ENCODE measurements at regions not wholly inside any gene's neighbourhood (a gene's known extent, or its start where the extent isn't known, plus 50 kb on each side); places are given as distances from the start of the nearest gene placed in this dataset.

- Histone ChIP-seq H3K4me2 (ENCODE audit: low read length, poor library complexity, severe bottlenecking) (no peak overlapping the region), H2BK15ac (ENCODE audit: low read depth, poor library complexity, severe bottlenecking) (no peak overlapping the region), H2BK5ac (ENCODE audit: low read depth, low read length, poor library complexity, severe bottlenecking) (no peak overlapping the region), H3K27me3 (ENCODE audit: control insufficient read depth in 1 of 2, insufficient read depth in 1 of 2, low read length in 2 of 2) (no peaks in the 10 kb centered on the region), H3K9me3 (ENCODE audit: control insufficient read depth, low read length) (peaks cover 24% of the 10 kb centered on the region), H3K14ac (ENCODE audit: low read length in 2 of 2) (no peak overlapping the region), H3K23ac (ENCODE audit: low read length in 2 of 2) (no peak overlapping the region), H4K91ac (ENCODE audit: low read length) (no peak overlapping the region), H4K8ac (ENCODE audit: low read length) (no peak overlapping the region), H3K4me3 (ENCODE audit: insufficient read depth in 1 of 2, low read depth in 1 of 2, low read length in 2 of 2) (no peak overlapping the region), H3K79me1 (replicated peaks; ENCODE audit: low read length, poor library complexity, severe bottlenecking) (no peaks in the 10 kb centered on the region), H3K27ac (ENCODE audit: low read length, poor library complexity, severe bottlenecking) (no peak overlapping the region), H2AK5ac (ENCODE audit: low read length, severe bottlenecking) (no peak overlapping the region), H3K4me1 (ENCODE audit: control insufficient read depth, insufficient read depth, low read depth, low read length) (no peaks in the 10 kb centered on the region), H3K18ac (ENCODE audit: low read depth in 1 of 2, low read length in 2 of 2) (no peak overlapping the region), H2AFZ (ENCODE audit: low read depth, low read length) (no peak overlapping the region), H3K4ac (ENCODE audit: low read depth in 1 of 2, low read length in 2 of 2) (no peak overlapping the region), H2BK120ac (ENCODE audit: low read depth, low read length) (no peak overlapping the region), H3K36me3 (ENCODE audit: control insufficient read depth in 1 of 2, insufficient read depth in 2 of 2, low read depth in 1 of 2, low read length in 2 of 2) (no peaks in the 10 kb centered on the region), H2BK12ac (ENCODE audit: low read length in 2 of 2) (no peak overlapping the region), H3K9ac (ENCODE audit: low read length) (no peak overlapping the region)
- DNase-seq: no peak
- WGBS: no CpG with 5 or more reads among the region's 1 CpG
Measured at GRCh38 chr13:53683146-53683545, 654.5 kb downstream of the OLFM4 start.

GRCh38 chr13:53683608-53684007, 655.0 kb downstream of the OLFM4 start:
- H3K4me3 ChIP-seq (ENCODE audit: insufficient read depth in 1 of 2, low read depth in 1 of 2, low read length in 2 of 2): no peak overlapping the region
- peaks cover 24% of the 10 kb centered on the region for H3K9me3 ChIP-seq (ENCODE audit: control insufficient read depth, low read length)
- no peaks in the 10 kb centered on the region for H3K4me1 ChIP-seq (ENCODE audit: control insufficient read depth, insufficient read depth, low read depth, low read length)
- no peak overlapping the region for H3K14ac ChIP-seq (ENCODE audit: low read length in 2 of 2)
- no peak overlapping the region for H3K27ac ChIP-seq (ENCODE audit: low read length, poor library complexity, severe bottlenecking)
- H2AFZ ChIP-seq (ENCODE audit: low read depth, low read length): no peak overlapping the region
- H4K8ac ChIP-seq (ENCODE audit: low read length): no peak overlapping the region
- H3K18ac ChIP-seq (ENCODE audit: low read depth in 1 of 2, low read length in 2 of 2): no peak overlapping the region
- no peaks in the 10 kb centered on the region for H3K36me3 ChIP-seq (ENCODE audit: control insufficient read depth in 1 of 2, insufficient read depth in 2 of 2, low read depth in 1 of 2, low read length in 2 of 2)
- no CpG with 5 or more reads among the region's 2 CpGs for WGBS
- no peak overlapping the region for H4K91ac ChIP-seq (ENCODE audit: low read length)
- H3K4me2 ChIP-seq (ENCODE audit: low read length, poor library complexity, severe bottlenecking): no peak overlapping the region
- no peak overlapping the region for H2BK5ac ChIP-seq (ENCODE audit: low read depth, low read length, poor library complexity, severe bottlenecking)
- no peak overlapping the region for H3K9ac ChIP-seq (ENCODE audit: low read length)
- H3K23ac ChIP-seq (ENCODE audit: low read length in 2 of 2): no peak overlapping the region
- no peaks in the 10 kb centered on the region for H3K79me1 ChIP-seq (replicated peaks; ENCODE audit: low read length, poor library complexity, severe bottlenecking)
- no peaks in the 10 kb centered on the region for H3K27me3 ChIP-seq (ENCODE audit: control insufficient read depth in 1 of 2, insufficient read depth in 1 of 2, low read length in 2 of 2)
- no peak overlapping the region for H2BK15ac ChIP-seq (ENCODE audit: low read depth, poor library complexity, severe bottlenecking)
- H2BK120ac ChIP-seq (ENCODE audit: low read depth, low read length): no peak overlapping the region
- H2AK5ac ChIP-seq (ENCODE audit: low read length, severe bottlenecking): no peak overlapping the region
- H2BK12ac ChIP-seq (ENCODE audit: low read length in 2 of 2): no peak overlapping the region
- H3K4ac ChIP-seq (ENCODE audit: low read depth in 1 of 2, low read length in 2 of 2): no peak overlapping the region
- no peak for DNase-seq

- Histone ChIP-seq H4K91ac (ENCODE audit: low read length) (no peak overlapping the region), H2BK120ac (ENCODE audit: low read depth, low read length) (no peak overlapping the region), H2BK15ac (ENCODE audit: low read depth, poor library complexity, severe bottlenecking) (no peak overlapping the region), H2AK5ac (ENCODE audit: low read length, severe bottlenecking) (no peak overlapping the region), H3K4me2 (ENCODE audit: low read length, poor library complexity, severe bottlenecking) (no peak overlapping the region), H3K27me3 (ENCODE audit: control insufficient read depth in 1 of 2, insufficient read depth in 1 of 2, low read length in 2 of 2) (no peaks in the 10 kb centered on the region), H3K23ac (ENCODE audit: low read length in 2 of 2) (no peak overlapping the region), H2BK12ac (ENCODE audit: low read length in 2 of 2) (no peak overlapping the region), H3K18ac (ENCODE audit: low read depth in 1 of 2, low read length in 2 of 2) (no peak overlapping the region), H2BK5ac (ENCODE audit: low read depth, low read length, poor library complexity, severe bottlenecking) (no peak overlapping the region), H3K27ac (ENCODE audit: low read length, poor library complexity, severe bottlenecking) (no peak overlapping the region), H3K36me3 (ENCODE audit: control insufficient read depth in 1 of 2, insufficient read depth in 2 of 2, low read depth in 1 of 2, low read length in 2 of 2) (no peaks in the 10 kb centered on the region), H3K79me1 (replicated peaks; ENCODE audit: low read length, poor library complexity, severe bottlenecking) (no peaks in the 10 kb centered on the region), H3K9me3 (ENCODE audit: control insufficient read depth, low read length) (peaks cover 4% of the 10 kb centered on the region), H2AFZ (ENCODE audit: low read depth, low read length) (no peak overlapping the region), H3K4me1 (ENCODE audit: control insufficient read depth, insufficient read depth, low read depth, low read length) (no peaks in the 10 kb centered on the region), H3K9ac (ENCODE audit: low read length) (no peak overlapping the region), H3K14ac (ENCODE audit: low read length in 2 of 2) (no peak overlapping the region), H4K8ac (ENCODE audit: low read length) (no peak overlapping the region), H3K4ac (ENCODE audit: low read depth in 1 of 2, low read length in 2 of 2) (no peak overlapping the region), H3K4me3 (ENCODE audit: insufficient read depth in 1 of 2, low read depth in 1 of 2, low read length in 2 of 2) (no peak overlapping the region)
- WGBS: no CpG with 5 or more reads among the region's 2 CpGs
- no peak for DNase-seq
Measured at GRCh38 chr13:53691417-53691816, 662.8 kb downstream of the OLFM4 start.

GRCh38 chr13:53694814-53695532, 666.4 kb downstream of the OLFM4 start:
- H3K79me1 ChIP-seq (replicated peaks; ENCODE audit: low read length, poor library complexity, severe bottlenecking): no peaks in the 10 kb centered on the region

More at GRCh38 chr13:53694814-53695532, 666.4 kb downstream of the OLFM4 start:
- no peak overlapping the region for H4K91ac ChIP-seq (ENCODE audit: low read length)
- no peak overlapping the region for H2BK15ac ChIP-seq (ENCODE audit: low read depth, poor library complexity, severe bottlenecking)
- DNase-seq: no peak
- H3K36me3 ChIP-seq (ENCODE audit: control insufficient read depth in 1 of 2, insufficient read depth in 2 of 2, low read depth in 1 of 2, low read length in 2 of 2): no peaks in the 10 kb centered on the region
- 65% methylated on average over 2 of the region's 2 CpGs for WGBS
- no peak overlapping the region for H2AK5ac ChIP-seq (ENCODE audit: low read length, severe bottlenecking)
- no peaks in the 10 kb centered on the region for H3K27me3 ChIP-seq (ENCODE audit: control insufficient read depth in 1 of 2, insufficient read depth in 1 of 2, low read length in 2 of 2)
- no peak overlapping the region for H3K27ac ChIP-seq (ENCODE audit: low read length, poor library complexity, severe bottlenecking)
- H3K9ac ChIP-seq (ENCODE audit: low read length): no peak overlapping the region
- no peak overlapping the region for H3K4ac ChIP-seq (ENCODE audit: low read depth in 1 of 2, low read length in 2 of 2)
- no peak overlapping the region for H3K4me3 ChIP-seq (ENCODE audit: insufficient read depth in 1 of 2, low read depth in 1 of 2, low read length in 2 of 2)
- no peak overlapping the region for H2BK5ac ChIP-seq (ENCODE audit: low read depth, low read length, poor library complexity, severe bottlenecking)
- peaks cover 16% of the 10 kb centered on the region for H3K9me3 ChIP-seq (ENCODE audit: control insufficient read depth, low read length)
- no peak overlapping the region for H3K14ac ChIP-seq (ENCODE audit: low read length in 2 of 2)
- H3K18ac ChIP-seq (ENCODE audit: low read depth in 1 of 2, low read length in 2 of 2): no peak overlapping the region
- no peaks in the 10 kb centered on the region for H3K4me1 ChIP-seq (ENCODE audit: control insufficient read depth, insufficient read depth, low read depth, low read length)
- H2AFZ ChIP-seq (ENCODE audit: low read depth, low read length): no peak overlapping the region
- H3K23ac ChIP-seq (ENCODE audit: low read length in 2 of 2): no peak overlapping the region
- no peak overlapping the region for H3K4me2 ChIP-seq (ENCODE audit: low read length, poor library complexity, severe bottlenecking)
- no peak overlapping the region for H4K8ac ChIP-seq (ENCODE audit: low read length)
- H2BK12ac ChIP-seq (ENCODE audit: low read length in 2 of 2): no peak overlapping the region
- H2BK120ac ChIP-seq (ENCODE audit: low read depth, low read length): no peak overlapping the region

Measured in mesenchymal stem cell (in vitro differentiated cells and primary cell).